ENCODE measurements at regions not wholly inside any gene's neighbourhood (a gene's known extent, or its start where the extent isn't known, plus 50 kb on each side); places are given as distances from the start of the nearest gene placed in this dataset.

DNA sequence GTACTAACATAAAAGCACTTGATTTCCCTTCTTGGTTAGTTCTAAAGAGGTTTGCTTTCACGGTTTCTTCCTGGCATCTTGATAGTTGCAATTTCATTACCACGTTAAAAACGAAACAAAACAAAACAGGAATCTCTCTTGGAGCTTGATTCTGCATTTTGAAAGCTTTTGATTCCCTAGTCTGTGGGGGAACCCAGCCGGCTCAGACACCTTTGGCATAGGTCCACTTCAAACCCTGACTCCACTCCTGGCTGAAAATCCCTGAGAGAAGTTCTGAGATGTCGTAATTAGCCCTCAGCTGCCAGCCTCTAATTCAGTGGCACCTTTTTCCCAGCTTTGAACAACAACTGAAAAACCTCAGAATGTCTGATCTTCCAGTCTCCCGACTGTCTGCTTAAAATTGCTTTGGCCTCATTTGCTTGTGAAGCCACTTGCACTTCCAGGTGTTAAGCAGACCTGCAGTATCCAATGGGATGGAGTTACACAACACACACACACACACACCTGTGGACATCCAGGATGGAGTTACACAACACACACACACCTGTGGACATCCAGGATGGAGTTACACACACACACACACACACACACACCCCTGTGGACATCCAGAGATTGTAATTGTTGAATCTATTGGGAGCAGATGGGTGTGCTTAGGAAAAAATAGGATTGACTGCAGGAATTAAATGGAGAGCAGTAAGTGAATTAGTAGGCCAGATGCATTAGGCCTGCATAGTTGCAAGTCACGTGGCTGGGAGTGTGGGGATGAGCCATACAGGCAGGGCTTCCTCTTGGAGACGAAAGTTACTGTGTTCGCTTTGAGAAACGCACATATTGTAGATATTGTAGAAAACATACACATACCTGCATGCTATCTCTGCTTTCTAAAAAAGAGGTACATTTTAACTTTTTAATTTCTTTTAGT, 285.6 kb upstream of the FMN2 start (continued):
- TF ChIP-seq KDM5A (IDR thresholded peaks at IDR 0.05), result no peak
- no peak for TF ChIP-seq JUN (IDR thresholded peaks at IDR 0.05)
- TF ChIP-seq CHD4 (IDR thresholded peaks at IDR 0.05; ENCODE audit: borderline replicate concordance), result no peak
- TF ChIP-seq JUNB (IDR thresholded peaks at IDR 0.05), result no peak
- TF ChIP-seq CHD2 (IDR thresholded peaks at IDR 0.05; ENCODE audit: low read length, partially characterized antibody), result no peak

DNA sequence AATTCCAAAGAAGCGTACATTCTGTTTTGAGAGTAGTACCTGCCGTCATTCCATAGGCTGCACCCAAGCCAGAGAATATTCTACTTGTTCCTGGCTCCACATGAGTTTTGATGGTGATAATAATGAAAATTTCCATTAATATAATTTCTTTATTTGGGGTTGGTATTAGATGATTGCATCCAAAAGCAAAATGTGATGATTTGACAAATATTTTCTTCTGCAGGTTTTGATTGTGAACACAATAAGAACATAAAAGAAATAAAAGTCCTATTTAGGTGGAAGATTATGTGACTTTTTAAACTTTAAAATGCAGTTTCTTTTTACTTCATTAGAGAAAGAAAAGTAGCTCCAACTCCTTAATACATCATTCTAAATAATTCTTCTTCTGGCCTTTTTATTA, 284.8 kb upstream of the FMN2 start:
- H3K4me3 ChIP-seq, result no peak overlapping the region
- H3K27ac ChIP-seq, result no peak overlapping the region
- CTCF ChIA-PET, result interaction anchor here (1.2 kb wide), 1 partner anchor 15 kb away, joined by 3 read pairs; no protein-coding TSS in a partner anchor
- TF ChIP-seq TFCP2L1 (CRISPR knock-in tag; IDR thresholded peaks at IDR 0.05) (no peak), ZC3H11A (IDR thresholded peaks at IDR 0.05) (no peak), GATA3 (IDR thresholded peaks at IDR 0.05; ENCODE audit: borderline replicate concordance) (no peak), MAFK (IDR thresholded peaks at IDR 0.05; ENCODE audit: partially characterized antibody) (peak; percentile 76), HOXB13 (CRISPR knock-in tag; IDR thresholded peaks at IDR 0.05; ENCODE audit: low read depth) (no peak)
- H3K4me1 ChIP-seq, result no peaks in the 10 kb centered on the region
- POLR2A ChIA-PET, result no interaction called here
- no peak for DNase-seq (ENCODE audit: low read depth in 1 of 2, low spot score in 1 of 2)
- no peaks in the 10 kb centered on the region for H3K9me3 ChIP-seq
- no peak overlapping the region for H3K4me2 ChIP-seq
- 92% methylated on average over 2 of the region's 2 CpGs for WGBS (ENCODE audit: missing lambda C conversion rate)
- ATAC-seq, result no peak
- FAIRE-seq, result no peak

DNA sequence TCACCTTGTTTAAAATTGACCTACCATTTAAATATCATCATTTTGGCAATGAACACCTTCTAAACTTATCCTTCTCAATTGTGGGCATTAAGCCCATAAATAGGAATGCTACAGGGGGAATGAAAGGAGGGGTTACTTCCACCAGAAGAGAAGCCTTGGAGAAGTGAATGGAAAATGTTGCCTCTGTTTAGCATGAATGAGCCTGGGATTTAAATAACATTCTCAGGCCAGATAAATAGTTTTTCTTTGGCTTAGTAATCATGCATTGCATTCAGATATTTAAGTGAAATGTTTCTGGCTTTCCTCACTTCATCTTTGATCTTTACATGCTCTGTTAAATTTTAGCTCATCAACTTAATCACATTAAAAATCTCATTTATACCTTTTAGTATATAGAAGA, 284.3 kb upstream of the FMN2 start:
- no peaks in the 10 kb centered on the region for H3K9me3 ChIP-seq
- no peaks in the 10 kb centered on the region for H3K4me1 ChIP-seq
- ChIA-PET POLR2A (no interaction called here), CTCF (interaction anchor here (1.2 kb wide), 1 partner anchor 15 kb away, joined by 3 read pairs; no protein-coding TSS in a partner anchor)
- DNase-seq (ENCODE audit: low read depth in 1 of 2, low spot score in 1 of 2) (no peak), FAIRE-seq (no peak), ATAC-seq (no peak)
- H3K4me2 ChIP-seq, result no peak overlapping the region
- no peak overlapping the region for H3K27ac ChIP-seq
- no peak for TF ChIP-seq POLR2AphosphoS2 (conservative IDR thresholded peaks at IDR 0.05; ENCODE audit: low read length)
- no peak overlapping the region for H3K4me3 ChIP-seq

DNA sequence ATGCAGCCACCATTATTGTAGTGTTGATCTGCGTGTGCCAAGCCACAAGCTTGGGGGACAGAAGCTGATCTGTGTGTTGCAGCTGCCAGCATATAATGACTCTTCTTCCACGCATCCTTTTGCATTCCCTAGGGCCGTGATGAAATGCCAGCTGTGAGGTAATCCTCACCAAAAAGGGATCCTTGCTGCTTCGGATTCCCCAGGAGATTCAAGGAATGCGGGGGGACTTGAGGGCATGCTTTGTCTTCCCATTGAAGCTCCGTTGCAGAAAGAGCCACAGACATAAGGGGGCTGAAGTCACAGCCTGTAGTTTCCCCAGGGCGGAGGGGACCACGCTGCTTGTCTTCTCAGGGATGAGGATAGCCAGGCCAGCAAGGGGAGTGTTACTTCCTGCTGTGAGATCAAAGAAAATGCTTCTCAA, 281.6 kb upstream of the FMN2 start:
- ChIA-PET CTCF (interaction anchor here (0.8 to 2.5 kb wide), 2 partner anchors 9 to 88 kb away, joined by 4 to 11 read pairs; no protein-coding TSS in a partner anchor), POLR2A (no interaction called here)
- H3K4me3 ChIP-seq, result no peak overlapping the region
- WGBS (ENCODE audit: missing lambda C conversion rate), result 87% methylated on average over 6 of the region's 8 CpGs
- H3K4me1 ChIP-seq, result peaks cover 12% of the 10 kb centered on the region
- FAIRE-seq (no peak), DNase-seq (ENCODE audit: low read depth in 1 of 2, low spot score in 1 of 2) (no peak), ATAC-seq (no peak)
- H3K4me2 ChIP-seq, result no peak overlapping the region
- TF ChIP-seq GATA3 (IDR thresholded peaks at IDR 0.05; ENCODE audit: borderline replicate concordance) (no peak), CHD4 (IDR thresholded peaks at IDR 0.05; ENCODE audit: borderline replicate concordance) (no peak), ZSCAN20 (CRISPR knock-in tag; IDR thresholded peaks at IDR 0.05) (no peak), NFE2L2 (conservative IDR thresholded peaks at IDR 0.05; ENCODE audit: low read length) (no peak), HES2 (IDR thresholded peaks at IDR 0.05) (no peak), BHLHE40 (IDR thresholded peaks at IDR 0.05; ENCODE audit: low read depth, low read length) (no peak), HOXB13 (CRISPR knock-in tag; IDR thresholded peaks at IDR 0.05; ENCODE audit: low read depth) (no peak), CEBPB (IDR thresholded peaks at IDR 0.05) (no peak), SREBF2 (IDR thresholded peaks at IDR 0.05) (no peak), NR3C1 (IDR thresholded peaks at IDR 0.05) (no peak), CBX8 (IDR thresholded peaks at IDR 0.05) (no peak), HDAC2 (IDR thresholded peaks at IDR 0.05) (no peak), RCOR1 (IDR thresholded peaks at IDR 0.05; ENCODE audit: low read depth, low read length) (no peak), HOXB5 (CRISPR knock-in tag; IDR thresholded peaks at IDR 0.05) (no peak), HOXA7 (CRISPR knock-in tag; IDR thresholded peaks at IDR 0.05) (no peak)
- H3K27ac ChIP-seq, result peak overlapping the region in 1 of 2 experiments; percentile 29; a peak in 1 of 6 replicates
- no peaks in the 10 kb centered on the region for H3K9me3 ChIP-seq

Data from A549 (cell line).